ENCODE measurements at regions not wholly inside any gene's neighbourhood (a gene's known extent, or its start where the extent isn't known, plus 50 kb on each side); places are given as distances from the start of the nearest gene placed in this dataset.

- no peak for ATAC-seq
- ChIA-PET CTCF (no interaction called here), POLR2A (no interaction called here), RAD21 (ENCODE audit: low non-redundant PET in 1 of 2, low total read pairs in 2 of 2, uncharacterized antibody in 2 of 2, unreplicated experiment in 2 of 2) (no interaction called here)
- Histone ChIP-seq H3K27ac (ENCODE audit: low read depth, low read length) (no peak overlapping the region), H3K4me3 (replicated peaks in 1 of 2; ENCODE audit: low read depth in 1 of 2, low read length in 2 of 2) (no peak overlapping the region), H3K36me3 (ENCODE audit: control insufficient read depth in 1 of 2, insufficient read depth in 2 of 2, low read length in 2 of 2) (no peaks in the 10 kb centered on the region), H3K79me2 (ENCODE audit: insufficient read depth, low read length) (no peaks in the 10 kb centered on the region), H3K9me3 (ENCODE audit: control insufficient read depth in 1 of 2, insufficient read depth in 1 of 2, low read depth in 1 of 2, low read length in 2 of 2) (peaks cover 0 to 8% of the 10 kb centered on the region in 2 experiments; a peak in 2 of 4 replicates), H3K27me3 (ENCODE audit: insufficient read depth, low read length) (no peaks in the 10 kb centered on the region), H2AFZ (ENCODE audit: low read depth, low read length, poor library complexity, severe bottlenecking) (no peak overlapping the region), H3K9me2 (ENCODE audit: insufficient read depth) (no peaks in the 10 kb centered on the region), H3K9ac (ENCODE audit: low read length) (no peak overlapping the region), H4K20me1 (ENCODE audit: insufficient read depth) (no peaks in the 10 kb centered on the region), H3K4me1 (ENCODE audit: control insufficient read depth in 1 of 2, insufficient read depth in 2 of 2, low read length in 2 of 2) (no peaks in the 10 kb centered on the region), H3K4me2 (ENCODE audit: low read length) (no peak overlapping the region)
- intact Hi-C loops (cut with micrococcal nuclease), result no loop called here
- no TSS peak for BruUV-seq (replicated peaks)
- DNase-seq (ENCODE audit: low read depth, low spot score), result no peak
- TF ChIP-seq EZH2phosphoT487 (IDR thresholded peaks at IDR 0.05; ENCODE audit: borderline replicate concordance) (no peak), SRF (IDR thresholded peaks at IDR 0.05; ENCODE audit: low read depth) (no peak), ZBTB33 (IDR thresholded peaks at IDR 0.05; ENCODE audit: extremely low read depth, insufficient replicate concordance, low read length) (no peak), ZNF274 (IDR thresholded peaks at IDR 0.05; ENCODE audit: low read depth, low read length) (no peak), YY1 (IDR thresholded peaks at IDR 0.05; ENCODE audit: extremely low read depth, insufficient replicate concordance, low read depth, low read length) (no peak), ELF1 (IDR thresholded peaks at IDR 0.05; ENCODE audit: borderline replicate concordance, low read depth) (no peak), RAD21 (IDR thresholded peaks at IDR 0.05; ENCODE audit: low read depth) (no peak), TCF7L2 (IDR thresholded peaks at IDR 0.05; ENCODE audit: borderline replicate concordance, extremely low read depth, insufficient read depth, insufficient read length) (no peak), CEBPB (IDR thresholded peaks at IDR 0.05; ENCODE audit: low read depth) (no peak), EZH2 (IDR thresholded peaks at IDR 0.05) (no peak), POLR2AphosphoS5 (IDR thresholded peaks at IDR 0.05; ENCODE audit: low read depth, low read length) (no peak)
Measured at GRCh38 chr1:5231541-5232315, 577.3 kb downstream of the AJAP1 start.

Data from HCT116 (cell line).